Neural cell (in vitro differentiated cells): ENCODE measurements at regions not wholly inside any gene's neighbourhood (a gene's known extent, or its start where the extent isn't known, plus 50 kb on each side); places are given as distances from the start of the nearest gene placed in this dataset.

ENCODE experiments used
- H2AFZ ChIP-seq: fragments of 200-600, 300-800 bp; sonication (generic), shearing (Covaris generic); 2 replicates; pipeline ENCODE4 v1.6.0; 2014; ENCODE audit warnings: low read depth, mild to moderate bottlenecking, antibody characterized with exemption, low read length, moderate library complexity
- H3F3A ChIP-seq: fragments of 200-600 bp; shearing (Covaris generic); 2 replicates; pipeline ENCODE4 v1.6.1; 2016; ENCODE audit warnings: mild to moderate bottlenecking, moderate library complexity, mixed read lengths, antibody characterized with exemption, low read length; ENCODE audit not compliant: insufficient read depth, poor library complexity, severe bottlenecking
- H3K27ac ChIP-seq: fragments of 200-600, 300-800 bp; sonication (generic), shearing (Covaris generic); 2 replicates; pipeline ENCODE4 v1.5.1; 2014; ENCODE audit warnings: mild to moderate bottlenecking, low read length, moderate library complexity
- H3K27me3 ChIP-seq: fragments of 300-800, 200-600 bp; sonication (generic), shearing (Covaris generic); 2 replicates; pipeline ENCODE4 v1.6.0; 2014; ENCODE audit warnings: mild to moderate bottlenecking, low read depth, low read length, moderate library complexity; ENCODE audit not compliant: insufficient read depth
- H3K36me3 ChIP-seq: fragments of 300-800, 200-600 bp; sonication (generic), shearing (Covaris generic); 2 replicates; pipeline ENCODE4 v1.5.1; 2014; ENCODE audit warnings: mild to moderate bottlenecking, antibody characterized with exemption, low read length, moderate library complexity; ENCODE audit not compliant: insufficient read depth
- H3K4me2 ChIP-seq: fragments of 300-800, 200-600 bp; sonication (generic), shearing (Covaris generic); 2 replicates; pipeline ENCODE4 v1.6.0; 2014; ENCODE audit warnings: mild to moderate bottlenecking, low read length
- H3K4me3 ChIP-seq: fragments of 300-800, 200-600 bp; sonication (generic), shearing (Covaris generic); 2 replicates; pipeline ENCODE4 v1.5.1; 2014; ENCODE audit warnings: mild to moderate bottlenecking, low read length, moderate library complexity
- H3K79me2 ChIP-seq: fragments of 200-600 bp; shearing (Covaris generic); replicated peaks from 2 replicates; pipeline ENCODE4 v1.6.0; 2014; ENCODE audit warnings: mild to moderate bottlenecking, low read length, moderate library complexity; ENCODE audit not compliant: insufficient read depth
- H3K9ac ChIP-seq: fragments of 300-800, 200-600 bp; sonication (generic), shearing (Covaris generic); 2 replicates; pipeline ENCODE4 v1.6.1; 2016; ENCODE audit warnings: mild to moderate bottlenecking, low read length, mixed read lengths
- H3K9me2 ChIP-seq: fragments of 200-600 bp; shearing (Covaris generic); 2 replicates; pipeline ENCODE4 v1.6.1; 2016; ENCODE audit warnings: mild to moderate bottlenecking, low read length, mixed read lengths; ENCODE audit not compliant: insufficient read depth
- H3K9me3 ChIP-seq: fragments of 200-600, 300-800 bp; sonication (generic), shearing (Covaris generic); 2 replicates; pipeline ENCODE4 v1.6.1; 2016; ENCODE audit warnings: mild to moderate bottlenecking, mixed run types, low read length, moderate library complexity, mixed read lengths
- H4K20me1 ChIP-seq: fragments of 200-600 bp; shearing (Covaris generic); 2 replicates; pipeline ENCODE4 v1.6.1; 2016; ENCODE audit warnings: mild to moderate bottlenecking, mixed run types; ENCODE audit not compliant: insufficient read depth
- EZH2 ChIP-seq: fragments of 200-600, 300-800 bp; shearing (Covaris generic), sonication (generic); IDR thresholded peaks from 2 replicates; pipeline ENCODE4 v1.6.1; 2014; ENCODE audit warnings: antibody characterized with exemption, low read length, borderline replicate concordance, mild to moderate bottlenecking; ENCODE audit not compliant: insufficient read depth, poor library complexity, severe bottlenecking
- MXI1 ChIP-seq: fragments of 450-650 bp; conservative IDR thresholded peaks from 2 replicates; pipeline ENCODE4 v1.6.1; 2014; ENCODE audit warnings: antibody characterized with exemption, mild to moderate bottlenecking; ENCODE audit not compliant: poor library complexity, severe bottlenecking
- POLR2AphosphoS5 ChIP-seq: IDR thresholded peaks from 2 replicates; pipeline ENCODE4 v1.6.1; 2012
- RAD21 ChIP-seq: fragments of 450-650 bp; conservative IDR thresholded peaks from 2 replicates; pipeline ENCODE4 v1.6.1; 2014; ENCODE audit warnings: antibody characterized with exemption, mild to moderate bottlenecking, moderate library complexity
- REST ChIP-seq: IDR thresholded peaks from 2 replicates; pipeline ENCODE4 v1.6.1; 2012; ENCODE audit warnings: borderline replicate concordance
- SMC3 ChIP-seq: fragments of 450-650 bp; conservative IDR thresholded peaks from 2 replicates; pipeline ENCODE4 v1.6.1; 2014; ENCODE audit warnings: antibody characterized with exemption, mild to moderate bottlenecking, moderate library complexity; ENCODE audit not compliant: poor library complexity
- TAF1 ChIP-seq: IDR thresholded peaks from 2 replicates; pipeline ENCODE4 v1.6.1; 2012; ENCODE audit warnings: low read depth
- TF ChIP-seq, protein P1 (sequence below): fragments of 450-650 bp; IDR thresholded peaks from 2 replicates; pipeline ENCODE4 v1.5.1; 2014; ENCODE audit warnings: antibody characterized with exemption, mild to moderate bottlenecking, moderate library complexity; ENCODE audit not compliant: poor library complexity, severe bottlenecking

DNA sequence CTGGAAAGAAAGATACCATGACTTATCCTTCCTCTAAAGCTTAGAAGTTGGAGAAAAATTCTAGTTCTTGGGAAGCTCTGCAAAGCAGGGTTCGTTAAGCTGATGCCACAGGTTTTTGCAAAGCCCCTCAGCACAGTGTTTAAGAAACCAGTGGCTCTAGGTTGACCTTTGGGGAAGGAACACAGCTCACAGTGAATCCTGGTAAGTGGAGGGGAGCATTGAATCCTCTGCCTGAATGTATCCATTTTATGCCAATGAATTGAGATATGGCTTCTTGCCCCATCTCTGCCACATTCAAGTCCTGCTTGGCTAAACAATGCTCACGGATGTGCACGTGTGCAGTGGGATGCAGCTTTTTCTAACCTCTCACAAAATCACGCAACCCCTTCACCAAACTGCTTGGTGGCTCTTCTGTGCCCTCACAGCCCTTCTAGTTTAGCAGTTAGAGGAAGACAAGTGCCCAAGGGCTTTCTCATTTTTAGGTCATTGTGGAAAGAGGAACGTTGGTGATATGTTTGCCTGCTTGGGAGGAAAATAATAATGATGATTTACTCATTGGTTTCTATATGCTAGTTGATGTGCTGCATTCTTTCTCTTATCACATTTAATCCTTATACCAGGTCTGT lies 111.3 kb downstream of the DAD1 start:
- H3F3A ChIP-seq = no peaks in the 10 kb centered on the region
- H4K20me1 ChIP-seq = no peaks in the 10 kb centered on the region
- H3K4me3 ChIP-seq = no peak overlapping the region
- no peaks in the 10 kb centered on the region for H3K9me3 ChIP-seq
- H3K79me2 ChIP-seq = no peaks in the 10 kb centered on the region
- H3K27ac ChIP-seq = no peak overlapping the region
- H3K4me2 ChIP-seq = no peak overlapping the region
- TF ChIP-seq POLR2AphosphoS5 (no peak), TAF1 (no peak), REST (no peak), MXI1 (no peak)
- H2AFZ ChIP-seq = no peak overlapping the region
- H3K36me3 ChIP-seq = no peaks in the 10 kb centered on the region
- H3K9me2 ChIP-seq = no peaks in the 10 kb centered on the region
- no peaks in the 10 kb centered on the region for H3K27me3 ChIP-seq
- no peak overlapping the region for H3K9ac ChIP-seq

- Histone ChIP-seq H3K9me2 (no peaks in the 10 kb centered on the region), H3K9me3 (no peaks in the 10 kb centered on the region), H3F3A (no peaks in the 10 kb centered on the region), H3K27ac (no peak overlapping the region), H3K9ac (no peak overlapping the region), H3K4me2 (no peak overlapping the region), H4K20me1 (no peaks in the 10 kb centered on the region), H3K36me3 (no peaks in the 10 kb centered on the region), H2AFZ (no peak overlapping the region), H3K4me3 (no peak overlapping the region), H3K27me3 (no peaks in the 10 kb centered on the region), H3K79me2 (no peaks in the 10 kb centered on the region)
- TF ChIP-seq RAD21 (no peak), SMC3 (no peak), POLR2AphosphoS5 (no peak), TAF1 (no peak), MXI1 (no peak), EZH2 (no peak), REST (no peak)
- TF ChIP-seq, protein P1, sequence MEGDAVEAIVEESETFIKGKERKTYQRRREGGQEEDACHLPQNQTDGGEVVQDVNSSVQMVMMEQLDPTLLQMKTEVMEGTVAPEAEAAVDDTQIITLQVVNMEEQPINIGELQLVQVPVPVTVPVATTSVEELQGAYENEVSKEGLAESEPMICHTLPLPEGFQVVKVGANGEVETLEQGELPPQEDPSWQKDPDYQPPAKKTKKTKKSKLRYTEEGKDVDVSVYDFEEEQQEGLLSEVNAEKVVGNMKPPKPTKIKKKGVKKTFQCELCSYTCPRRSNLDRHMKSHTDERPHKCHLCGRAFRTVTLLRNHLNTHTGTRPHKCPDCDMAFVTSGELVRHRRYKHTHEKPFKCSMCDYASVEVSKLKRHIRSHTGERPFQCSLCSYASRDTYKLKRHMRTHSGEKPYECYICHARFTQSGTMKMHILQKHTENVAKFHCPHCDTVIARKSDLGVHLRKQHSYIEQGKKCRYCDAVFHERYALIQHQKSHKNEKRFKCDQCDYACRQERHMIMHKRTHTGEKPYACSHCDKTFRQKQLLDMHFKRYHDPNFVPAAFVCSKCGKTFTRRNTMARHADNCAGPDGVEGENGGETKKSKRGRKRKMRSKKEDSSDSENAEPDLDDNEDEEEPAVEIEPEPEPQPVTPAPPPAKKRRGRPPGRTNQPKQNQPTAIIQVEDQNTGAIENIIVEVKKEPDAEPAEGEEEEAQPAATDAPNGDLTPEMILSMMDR = no peak
Observed at GRCh38 chr14:22476887-22477286, 112.1 kb downstream of the DAD1 start.
